SJSA1 (cell line): ENCODE measurements at regions not wholly inside any gene's neighbourhood (a gene's known extent, or its start where the extent isn't known, plus 50 kb on each side); places are given as distances from the start of the nearest gene placed in this dataset.

Experiments used
- DNase-seq, 2 experiments: peaks; one replicate each; pipeline ENCODE4 v3.0.0-alpha.2; 2015 to 2020; ENCODE audit warnings: low spot score in 2 of 2, low read depth in 1 of 2
- H3K27ac ChIP-seq: fragments of 250-450 bp; sonication (Bioruptor Pico); 2 replicates; pipeline ENCODE4 v1.5.1; 2020; ENCODE audit warnings: mild to moderate bottlenecking, moderate library complexity
- H3K27me3 ChIP-seq: fragments of 250-450 bp; sonication (Bioruptor Pico); replicated peaks from 2 replicates; pipeline ENCODE4 v1.5.1; 2020; ENCODE audit warnings: mild to moderate bottlenecking, moderate library complexity
- H3K36me3 ChIP-seq: fragments of 250-450 bp; sonication (Bioruptor Pico); 2 replicates; pipeline ENCODE4 v1.5.1; 2020; ENCODE audit warnings: mild to moderate bottlenecking
- H3K4me1 ChIP-seq: fragments of 250-450 bp; sonication (Bioruptor Pico); replicated peaks from 2 replicates; pipeline ENCODE4 v1.6.1; 2021; ENCODE audit warnings: mild to moderate bottlenecking
- H3K4me3 ChIP-seq: fragments of 250-450 bp; sonication (Bioruptor Pico); 2 replicates; pipeline ENCODE4 v1.5.1; 2020; ENCODE audit warnings: mild to moderate bottlenecking
- H3K9me3 ChIP-seq: fragments of 250-450 bp; sonication (Bioruptor Pico); replicated peaks from 2 replicates; pipeline ENCODE4 v1.5.1; 2020; ENCODE audit warnings: mild to moderate bottlenecking

GRCh38 chr7:136551618-136552017 is 316.8 kb upstream of the CHRM2 start:
- Histone ChIP-seq H3K4me1 (no peaks in the 10 kb centered on the region), H3K36me3 (no peaks in the 10 kb centered on the region), H3K27me3 (no peaks in the 10 kb centered on the region; the same call in 1 of the 2 replicates), H3K27ac (no peak overlapping the region), H3K4me3 (no peak overlapping the region), H3K9me3 (no peaks in the 10 kb centered on the region)
- DNase-seq, result no peak

- Histone ChIP-seq H3K27ac (no peak overlapping the region), H3K4me3 (no peak overlapping the region), H3K9me3 (no peaks in the 10 kb centered on the region), H3K4me1 (no peaks in the 10 kb centered on the region), H3K27me3 (peaks cover 5% of the 10 kb centered on the region), H3K36me3 (no peaks in the 10 kb centered on the region)
- DNase-seq, result no peak
Measured at GRCh38 chr7:136549756-136550155, 318.7 kb upstream of the CHRM2 start.

DNA sequence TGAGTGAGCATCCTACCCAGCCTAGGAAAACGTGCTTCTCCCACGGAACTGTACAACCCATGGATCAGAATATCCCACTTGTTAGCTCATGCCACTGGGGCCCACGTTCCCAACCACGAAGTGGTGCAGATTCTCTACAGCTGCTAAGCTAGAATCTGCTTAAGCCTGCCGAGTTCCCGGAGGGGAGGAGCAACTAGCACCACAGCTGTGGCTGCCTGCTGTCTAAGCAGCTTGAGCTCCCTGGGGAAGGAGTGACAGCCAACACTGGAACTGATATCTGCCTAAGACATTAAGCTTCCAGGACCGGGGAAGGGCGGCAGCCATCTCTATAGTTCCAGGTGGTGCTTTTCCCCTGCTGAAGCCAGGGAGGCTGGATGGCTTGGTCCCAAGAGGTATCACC is 334.7 kb upstream of the CHRM2 start:
- Histone ChIP-seq H3K27ac (no peak overlapping the region), H3K4me1 (peaks cover under 1% of the 10 kb centered on the region), H3K27me3 (peaks cover 4% of the 10 kb centered on the region; the same call in 1 of the 2 replicates), H3K36me3 (no peaks in the 10 kb centered on the region), H3K9me3 (no peaks in the 10 kb centered on the region), H3K4me3 (no peak overlapping the region)
- DNase-seq, result no peak

DNA sequence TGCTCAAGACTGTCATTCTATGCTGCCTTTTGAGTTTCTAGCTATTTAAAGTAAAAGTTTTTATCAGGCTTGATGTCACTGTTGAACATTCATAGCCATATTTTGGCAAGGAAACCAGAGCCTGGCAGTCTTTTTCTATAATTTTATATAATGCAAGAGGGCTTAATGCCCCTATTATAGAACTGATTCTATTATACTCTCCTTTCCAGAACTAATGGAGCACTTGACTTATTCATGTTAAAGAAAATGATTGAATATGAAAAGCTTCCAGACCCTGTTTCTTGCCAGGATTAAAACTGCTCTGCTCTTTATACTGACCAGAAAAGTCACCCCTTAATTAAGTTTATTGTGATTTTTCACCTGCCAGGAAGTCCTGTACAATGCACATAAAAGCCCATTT is 337.6 kb upstream of the CHRM2 start:
- Histone ChIP-seq H3K4me3 (no peak overlapping the region), H3K4me1 (peaks cover 12% of the 10 kb centered on the region), H3K27ac (no peak overlapping the region), H3K9me3 (no peaks in the 10 kb centered on the region), H3K36me3 (no peaks in the 10 kb centered on the region), H3K27me3 (no peaks in the 10 kb centered on the region; the same call in 1 of the 2 replicates)
- DNase-seq, result no peak

GRCh38 chr7:136528329-136528728 is 340.1 kb upstream of the CHRM2 start:
- H3K4me3 ChIP-seq, result no peak overlapping the region
- peak in 1 of 2 experiments; percentile 60 for DNase-seq
- H3K27ac ChIP-seq, result peak overlapping the region; percentile 54
- no peaks in the 10 kb centered on the region for H3K36me3 ChIP-seq
- H3K4me1 ChIP-seq, result peaks cover 12% of the 10 kb centered on the region
- no peaks in the 10 kb centered on the region; the same call in 1 of the 2 replicates for H3K27me3 ChIP-seq
- no peaks in the 10 kb centered on the region for H3K9me3 ChIP-seq

- DNase-seq, result no peak
- H3K27me3 ChIP-seq, result no peaks in the 10 kb centered on the region; the same call in 1 of the 2 replicates
- no peaks in the 10 kb centered on the region for H3K36me3 ChIP-seq
- no peaks in the 10 kb centered on the region for H3K9me3 ChIP-seq
- no peak overlapping the region for H3K27ac ChIP-seq
- peaks cover 12% of the 10 kb centered on the region for H3K4me1 ChIP-seq
- H3K4me3 ChIP-seq, result no peak overlapping the region
Measured at GRCh38 chr7:136527554-136527953, 340.9 kb upstream of the CHRM2 start.

DNA sequence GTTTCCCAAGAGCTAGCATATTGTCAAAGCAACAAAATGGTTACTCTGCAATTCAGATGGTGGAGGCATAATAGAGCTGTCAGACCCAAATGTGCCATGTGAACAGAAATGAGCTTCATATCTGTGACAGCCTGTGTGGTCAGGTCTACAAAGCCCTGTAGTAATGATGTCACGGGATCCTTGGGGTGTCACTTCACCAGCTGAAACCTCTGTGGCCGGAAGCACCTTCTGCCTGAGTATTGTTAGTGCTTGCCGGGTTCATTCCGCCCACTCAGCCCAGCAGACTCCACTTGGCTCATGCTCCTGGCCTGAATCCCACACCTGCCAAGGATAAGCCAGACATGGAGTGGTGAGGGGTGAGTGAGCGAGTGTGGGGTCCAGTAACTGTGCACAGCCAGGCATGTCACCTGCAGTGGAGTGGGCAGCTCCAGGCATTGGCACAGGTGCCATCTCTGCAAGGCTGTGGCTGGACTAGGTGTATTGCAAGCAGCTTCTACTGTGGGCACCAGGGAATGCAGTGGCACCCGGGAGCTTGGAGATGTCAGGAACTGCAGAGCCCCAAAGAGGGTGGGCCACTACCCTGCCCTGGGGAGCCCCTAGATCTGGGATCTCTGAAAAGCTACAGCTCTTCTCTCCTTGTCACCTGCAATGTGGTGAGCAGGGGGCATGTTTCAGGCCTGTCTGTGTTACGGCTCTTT is 341.9 kb upstream of the CHRM2 start:
- H3K27me3 ChIP-seq, result no peaks in the 10 kb centered on the region; the same call in 1 of the 2 replicates
- peaks cover 12% of the 10 kb centered on the region for H3K4me1 ChIP-seq
- no peaks in the 10 kb centered on the region for H3K9me3 ChIP-seq
- no peaks in the 10 kb centered on the region for H3K36me3 ChIP-seq
- no peak overlapping the region for H3K27ac ChIP-seq
- no peak overlapping the region for H3K4me3 ChIP-seq
- DNase-seq, result no peak

- Histone ChIP-seq H3K27me3 (no peaks in the 10 kb centered on the region; the same call in 1 of the 2 replicates), H3K27ac (no peak overlapping the region), H3K9me3 (no peaks in the 10 kb centered on the region), H3K4me1 (peaks cover 10% of the 10 kb centered on the region), H3K36me3 (no peaks in the 10 kb centered on the region), H3K4me3 (no peak overlapping the region)
- DNase-seq, result no peak
Measured at GRCh38 chr7:136523571-136523970, 344.9 kb upstream of the CHRM2 start.

- no peak for DNase-seq
- Histone ChIP-seq H3K36me3 (no peaks in the 10 kb centered on the region), H3K27me3 (no peaks in the 10 kb centered on the region; the same call in 1 of the 2 replicates)
Measured at GRCh38 chr7:136517971-136518370, 350.5 kb upstream of the CHRM2 start.

DNA sequence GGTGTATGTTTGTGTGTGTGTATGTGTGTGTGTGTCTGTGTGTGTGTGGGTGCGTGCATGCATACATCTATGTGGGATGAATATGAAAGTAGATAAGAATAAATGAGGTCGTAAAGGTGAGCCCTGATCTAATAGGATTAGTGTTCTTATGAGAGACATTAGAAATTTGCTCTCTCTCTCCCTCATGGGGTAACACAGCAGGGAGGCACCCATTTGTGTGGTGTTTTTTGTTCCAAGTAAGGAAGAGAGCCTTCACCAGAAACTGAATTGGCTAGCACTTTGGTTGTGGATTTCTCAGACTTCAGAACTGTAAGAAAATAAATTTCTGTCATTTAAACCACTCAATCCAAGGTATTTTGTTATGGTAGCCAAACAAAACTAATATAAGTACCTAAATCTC is 353.7 kb upstream of the CHRM2 start:
- Histone ChIP-seq H3K4me1 (no peaks in the 10 kb centered on the region), H3K9me3 (no peaks in the 10 kb centered on the region), H3K36me3 (no peaks in the 10 kb centered on the region), H3K27ac (no peak overlapping the region), H3K27me3 (no peaks in the 10 kb centered on the region; the same call in 1 of the 2 replicates), H3K4me3 (no peak overlapping the region)
- DNase-seq, result no peak

More at GRCh38 chr7:136517971-136518370, 350.5 kb upstream of the CHRM2 start:
- Histone ChIP-seq H3K9me3 (no peaks in the 10 kb centered on the region), H3K4me3 (no peak overlapping the region), H3K4me1 (no peaks in the 10 kb centered on the region), H3K27ac (no peak overlapping the region)

DNA sequence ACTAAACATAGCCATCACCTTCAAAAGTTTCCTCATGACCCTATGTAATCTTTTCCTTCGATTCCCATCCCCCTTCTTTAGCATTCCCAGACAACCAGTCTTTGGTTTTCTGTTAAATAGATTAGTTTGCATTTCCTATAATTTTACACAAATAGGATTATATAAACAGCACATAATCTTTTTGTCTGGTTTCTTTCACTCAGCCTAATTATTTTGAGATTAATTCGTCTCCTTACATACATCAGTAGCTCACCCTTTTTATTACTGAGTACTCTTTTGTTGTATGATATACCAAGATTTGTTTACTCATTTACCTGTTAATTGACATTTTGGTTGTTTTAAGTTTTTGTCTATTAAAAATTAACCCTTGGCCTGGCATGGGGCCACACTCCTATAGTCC is 354.7 kb upstream of the CHRM2 start:
- H3K27ac ChIP-seq, result no peak overlapping the region

DNA sequence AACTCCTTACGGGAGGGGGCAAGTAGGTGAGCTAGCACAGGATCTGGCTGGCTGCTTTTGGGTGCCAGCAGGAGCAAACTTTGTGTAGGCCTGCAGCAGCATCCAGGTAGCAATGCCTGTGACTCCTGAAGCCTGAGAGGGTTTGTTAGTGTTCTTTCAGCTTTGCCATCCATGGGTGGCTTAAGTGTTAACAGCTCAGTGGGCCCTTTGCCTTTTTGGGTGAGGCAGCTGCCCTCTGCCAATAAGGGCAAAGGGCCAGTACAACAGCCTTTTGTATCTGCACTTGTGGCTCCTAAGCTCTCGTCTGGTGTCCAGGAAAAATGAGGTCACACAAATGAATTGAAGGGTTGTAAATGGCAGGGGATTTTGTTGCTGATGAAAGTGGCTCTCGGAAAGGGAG is 359.0 kb upstream of the CHRM2 start:
- H3K27ac ChIP-seq, result no peak overlapping the region
- no peak overlapping the region for H3K4me3 ChIP-seq
- no peaks in the 10 kb centered on the region for H3K27me3 ChIP-seq
- no peaks in the 10 kb centered on the region for H3K36me3 ChIP-seq
- H3K4me1 ChIP-seq, result no peaks in the 10 kb centered on the region
- no peaks in the 10 kb centered on the region for H3K9me3 ChIP-seq
- no peak for DNase-seq

More for the DNA sequence above, 354.7 kb upstream of the CHRM2 start:
- Histone ChIP-seq H3K9me3 (no peaks in the 10 kb centered on the region), H3K4me3 (no peak overlapping the region), H3K27me3 (no peaks in the 10 kb centered on the region), H3K4me1 (no peaks in the 10 kb centered on the region), H3K36me3 (no peaks in the 10 kb centered on the region)
- no peak for DNase-seq

GRCh38 chr7:136502162-136502561 is 366.3 kb upstream of the CHRM2 start:
- H3K27me3 ChIP-seq, result no peaks in the 10 kb centered on the region
- H3K27ac ChIP-seq, result no peak overlapping the region
- no peaks in the 10 kb centered on the region for H3K36me3 ChIP-seq
- H3K9me3 ChIP-seq, result no peaks in the 10 kb centered on the region
- no peaks in the 10 kb centered on the region for H3K4me1 ChIP-seq
- no peak overlapping the region for H3K4me3 ChIP-seq
- DNase-seq, result no peak

GRCh38 chr7:136501151-136501550 is 367.3 kb upstream of the CHRM2 start:
- Histone ChIP-seq H3K27ac (no peak overlapping the region), H3K27me3 (no peaks in the 10 kb centered on the region), H3K4me3 (no peak overlapping the region), H3K9me3 (no peaks in the 10 kb centered on the region), H3K4me1 (no peaks in the 10 kb centered on the region), H3K36me3 (no peaks in the 10 kb centered on the region)
- no peak for DNase-seq

- Histone ChIP-seq H3K4me1 (no peaks in the 10 kb centered on the region), H3K27ac (no peak overlapping the region), H3K4me3 (no peak overlapping the region), H3K36me3 (no peaks in the 10 kb centered on the region), H3K9me3 (no peaks in the 10 kb centered on the region), H3K27me3 (no peaks in the 10 kb centered on the region)
- no peak for DNase-seq
Measured at GRCh38 chr7:136496551-136496950, 371.9 kb upstream of the CHRM2 start.
